HFF-Myc (cell line): ENCODE measurements at regions not wholly inside any gene's neighbourhood (a gene's known extent, or its start where the extent isn't known, plus 50 kb on each side); places are given as distances from the start of the nearest gene placed in this dataset.

Source experiments
- DNase-seq: peaks from one replicate; pipeline ENCODE4 v3.0.0-alpha.2; 2011; ENCODE audit warnings: low read depth; ENCODE audit errors: extremely low read depth
- H3K4me3 ChIP-seq: replicated peaks from 2 replicates; pipeline ENCODE4 v1.5.1; 2011; ENCODE audit warnings: low read depth, mild to moderate bottlenecking, control low read depth, low read length
- CTCF ChIP-seq: IDR thresholded peaks from 2 replicates; pipeline ENCODE4 v1.5.1; 2012; ENCODE audit warnings: mild to moderate bottlenecking, low read depth, low read length, control low read depth; ENCODE audit errors: missing control alignments

- no peak for TF ChIP-seq CTCF
- H3K4me3 ChIP-seq = no peak overlapping the region
- peak; percentile 22 for DNase-seq
Measured at GRCh38 chr4:13966231-13967195, 339.0 kb upstream of the BOD1L1 start.

GRCh38 chr4:13968723-13969122 is 341.2 kb upstream of the BOD1L1 start:
- no peak for TF ChIP-seq CTCF
- H3K4me3 ChIP-seq = no peak overlapping the region

GRCh38 chr4:13970349-13970748 is 342.8 kb upstream of the BOD1L1 start:
- DNase-seq = no peak
- no peak overlapping the region for H3K4me3 ChIP-seq
- no peak for TF ChIP-seq CTCF

More at GRCh38 chr4:13968723-13969122, 341.2 kb upstream of the BOD1L1 start:
- DNase-seq = no peak

- H3K4me3 ChIP-seq = no peak overlapping the region
- no peak for DNase-seq
- no peak for TF ChIP-seq CTCF
Measured at GRCh38 chr4:13977746-13978145, 350.2 kb upstream of the BOD1L1 start.

- DNase-seq = peak; percentile 90
- TF ChIP-seq CTCF = no peak
- no peak overlapping the region for H3K4me3 ChIP-seq
Measured at GRCh38 chr4:13980317-13981310, 353.1 kb upstream of the BOD1L1 start.

- no peak for TF ChIP-seq CTCF
- no peak for DNase-seq
- H3K4me3 ChIP-seq = no peak overlapping the region
Measured at GRCh38 chr4:13981499-13981898, 354.0 kb upstream of the BOD1L1 start.
